NCI-H1417 treated with DMSO at 0.1 percent for 48 hours (cell line): ENCODE measurements at regions not wholly inside any gene's neighbourhood (a gene's known extent, or its start where the extent isn't known, plus 50 kb on each side); places are given as distances from the start of the nearest gene placed in this dataset.

ENCODE experiments used
- DNase-seq: peaks from one replicate; lab custom pipeline; 2025; lab: John Stamatoyannopoulos, UW

- DNase-seq, result no peak
Observed at GRCh38 chr3:178146406-178146831, 389.8 kb upstream of the KCNMB2 start.

- no peak for DNase-seq
Observed at GRCh38 chr3:178147001-178147400, 389.2 kb upstream of the KCNMB2 start.

GRCh38 chr3:178152031-178152806, 384.0 kb upstream of the KCNMB2 start:
- DNase-seq, result no peak

GRCh38 chr3:178152988-178153387, 383.2 kb upstream of the KCNMB2 start:
- no peak for DNase-seq

- no peak for DNase-seq
Observed at GRCh38 chr3:178155521-178155920, 380.7 kb upstream of the KCNMB2 start.

GRCh38 chr3:178156301-178156700, 379.9 kb upstream of the KCNMB2 start:
- DNase-seq, result no peak

- no peak for DNase-seq
Observed at GRCh38 chr3:178159691-178160220, 376.5 kb upstream of the KCNMB2 start.

- no peak for DNase-seq
Observed at GRCh38 chr3:178169421-178169820, 366.8 kb upstream of the KCNMB2 start.

- DNase-seq, result no peak
Observed at GRCh38 chr3:178170698-178171535, 365.3 kb upstream of the KCNMB2 start.

- no peak for DNase-seq
Observed at GRCh38 chr3:178172121-178172520, 364.1 kb upstream of the KCNMB2 start.

GRCh38 chr3:178174201-178174915, 361.9 kb upstream of the KCNMB2 start:
- no peak for DNase-seq

GRCh38 chr3:178181088-178181487, 355.1 kb upstream of the KCNMB2 start:
- no peak for DNase-seq

- no peak for DNase-seq
Observed at GRCh38 chr3:178181784-178182183, 354.5 kb upstream of the KCNMB2 start.

- no peak for DNase-seq
Observed at GRCh38 chr3:178182337-178182779, 353.9 kb upstream of the KCNMB2 start.

- DNase-seq, result no peak
Observed at GRCh38 chr3:178184833-178185232, 351.4 kb upstream of the KCNMB2 start.

- no peak for DNase-seq
Observed at GRCh38 chr3:178186666-178187065, 349.6 kb upstream of the KCNMB2 start.

- DNase-seq, result no peak
Observed at GRCh38 chr3:178189854-178190253, 346.4 kb upstream of the KCNMB2 start.

GRCh38 chr3:178193846-178194245, 342.4 kb upstream of the KCNMB2 start:
- no peak for DNase-seq

GRCh38 chr3:178194539-178194938, 341.7 kb upstream of the KCNMB2 start:
- DNase-seq, result no peak

- no peak for DNase-seq
Observed at GRCh38 chr3:178195824-178196223, 340.4 kb upstream of the KCNMB2 start.

GRCh38 chr3:178198329-178198728, 337.9 kb upstream of the KCNMB2 start:
- no peak for DNase-seq

GRCh38 chr3:178200316-178200715, 335.9 kb upstream of the KCNMB2 start:
- no peak for DNase-seq
